NK-92 treated with Interleukin-12 subunit alpha and Interleukin-12 subunit beta, amount 100 ng/mL, for 24 hours (cell line): ENCODE measurements at regions not wholly inside any gene's neighbourhood (a gene's known extent, or its start where the extent isn't known, plus 50 kb on each side); places are given as distances from the start of the nearest gene placed in this dataset.
"Not testable (repeated sequence)": the region's sequence is repeated elsewhere in the genome, so short reads cannot be mapped to it uniquely, and the experiment has no call there.

ENCODE experiments used
- DNase-seq: peaks from one replicate; lab custom pipeline; 2025; lab: John Stamatoyannopoulos, UW

DNA sequence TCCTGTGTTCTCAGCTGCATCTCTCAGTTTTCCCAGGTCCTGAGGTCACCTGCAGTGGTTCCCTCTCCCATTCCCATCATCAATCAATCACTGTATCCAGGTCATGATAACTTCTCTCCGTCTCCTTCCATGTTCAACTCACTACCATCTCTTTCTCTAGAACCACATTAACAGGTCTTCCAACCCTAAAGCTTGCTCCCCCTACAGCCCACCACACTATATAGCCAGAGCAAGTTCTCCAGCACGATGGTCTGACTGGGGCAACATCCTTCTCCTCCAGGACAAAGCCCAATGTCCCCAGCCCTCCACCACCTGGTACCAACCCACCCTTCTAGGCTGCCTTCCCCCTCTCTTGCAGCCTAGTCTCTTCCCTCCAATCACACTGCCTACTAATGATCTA lies 241.6 kb downstream of the CDK5RAP2 start:
- DNase-seq = no peak

DNA sequence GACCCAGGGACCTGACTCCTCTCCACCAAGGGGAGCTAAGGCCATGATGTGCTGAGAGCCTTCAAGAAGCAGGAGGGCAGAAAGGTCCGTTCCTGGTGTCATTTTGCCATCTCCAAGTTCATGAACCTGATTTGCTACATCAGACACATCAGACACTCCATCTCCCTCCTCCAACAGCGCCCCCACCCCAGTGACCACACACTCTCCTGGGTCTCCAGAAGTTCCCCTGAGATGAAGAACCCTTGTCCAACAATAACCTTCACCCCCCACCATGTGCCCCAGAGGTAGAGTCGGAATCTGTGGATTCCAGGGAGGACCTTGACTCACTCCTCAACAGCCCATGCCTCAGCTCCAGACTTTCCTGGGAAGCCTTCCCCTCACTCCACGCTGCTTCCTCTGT lies 242.8 kb downstream of the CDK5RAP2 start:
- no peak for DNase-seq

DNA sequence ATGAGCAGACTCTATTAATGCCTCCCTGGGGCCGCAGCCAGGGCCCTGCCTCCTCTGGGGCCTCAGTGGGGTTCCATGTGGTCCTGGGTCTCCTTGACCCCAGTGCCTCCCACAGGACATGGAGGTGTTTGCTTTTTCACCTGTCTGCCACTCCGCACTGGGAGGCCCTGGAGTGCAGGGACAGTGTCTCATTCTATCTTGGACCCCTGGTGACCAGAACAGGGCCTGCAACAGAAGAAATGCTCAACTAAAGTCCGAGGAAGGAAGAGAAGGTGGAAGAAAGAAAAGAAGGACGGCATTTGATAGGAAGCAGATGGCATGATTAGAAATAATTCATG lies 243.2 kb downstream of the CDK5RAP2 start:
- DNase-seq = no peak

DNA sequence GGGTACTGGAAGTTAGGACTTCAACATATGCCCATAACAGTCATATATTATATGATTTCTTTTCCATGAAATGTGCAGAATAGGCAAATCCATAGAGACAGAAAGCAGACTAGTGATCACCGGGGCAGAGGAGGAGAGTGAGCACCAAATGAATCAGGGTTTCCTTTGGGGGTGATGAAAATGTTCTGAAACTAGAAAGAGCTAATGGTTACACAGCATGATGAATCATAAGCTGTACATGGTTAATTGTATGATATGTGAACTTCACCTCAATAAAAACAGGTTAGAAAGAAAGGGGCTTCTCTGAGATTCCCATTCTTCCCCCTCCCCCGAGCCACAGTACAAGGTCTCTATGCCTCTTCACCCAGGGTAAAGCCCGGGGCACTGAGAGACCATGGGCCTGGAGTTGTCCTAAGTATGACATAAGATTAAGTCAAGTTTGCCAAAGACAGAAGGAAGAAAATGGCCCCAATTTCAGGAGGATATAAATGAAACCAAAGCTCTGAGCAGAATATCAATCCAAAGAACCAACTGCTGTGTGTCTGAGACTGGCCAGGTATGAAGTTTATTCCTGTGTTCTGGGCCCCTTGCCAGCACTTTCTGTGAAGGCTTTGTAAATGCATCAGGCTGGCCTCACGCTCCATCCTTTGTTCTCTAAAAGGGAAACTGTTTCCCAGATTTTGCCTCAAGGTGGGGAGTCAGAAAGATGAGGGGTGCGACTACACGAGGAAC lies 243.8 kb downstream of the CDK5RAP2 start:
- no peak for DNase-seq

DNA sequence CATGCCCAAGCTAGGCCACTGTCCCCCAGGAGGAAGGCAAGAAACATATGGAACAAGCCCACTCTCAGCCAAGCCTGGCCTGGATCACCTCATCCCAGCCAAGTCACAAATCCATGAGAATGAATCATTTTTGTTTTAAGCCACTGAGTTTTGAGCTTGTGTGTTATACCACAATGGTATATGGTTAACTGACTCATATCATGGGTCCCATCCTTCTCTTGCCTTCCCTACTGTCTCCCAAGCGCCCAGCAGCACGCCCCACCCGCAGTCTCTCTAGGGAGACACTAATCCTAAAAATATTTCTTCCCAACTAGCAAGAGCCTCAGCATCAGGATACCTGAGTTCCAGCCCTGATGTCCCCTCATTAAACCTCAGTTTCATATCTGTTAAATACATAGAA lies 248.1 kb downstream of the CDK5RAP2 start:
- DNase-seq = no peak

DNA sequence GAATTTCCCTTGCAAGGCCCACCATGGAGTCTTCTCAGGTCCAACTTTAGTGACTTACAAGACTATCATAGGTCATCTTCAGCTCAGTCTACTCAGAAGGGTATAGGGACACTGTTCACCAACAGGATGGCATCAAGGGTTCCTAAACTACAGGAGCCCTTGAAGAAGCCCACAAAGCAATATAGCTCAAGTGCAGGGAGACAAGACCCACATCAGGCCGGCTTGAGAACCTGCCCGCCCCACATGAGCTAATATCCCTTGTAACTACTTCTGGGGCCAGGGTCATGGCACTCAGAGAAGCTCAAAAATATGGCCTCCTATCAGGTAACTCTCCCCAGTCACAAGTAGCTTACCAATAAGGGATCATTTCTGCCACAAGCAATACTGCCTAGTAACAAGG lies 249.9 kb downstream of the CDK5RAP2 start:
- no peak for DNase-seq

DNA sequence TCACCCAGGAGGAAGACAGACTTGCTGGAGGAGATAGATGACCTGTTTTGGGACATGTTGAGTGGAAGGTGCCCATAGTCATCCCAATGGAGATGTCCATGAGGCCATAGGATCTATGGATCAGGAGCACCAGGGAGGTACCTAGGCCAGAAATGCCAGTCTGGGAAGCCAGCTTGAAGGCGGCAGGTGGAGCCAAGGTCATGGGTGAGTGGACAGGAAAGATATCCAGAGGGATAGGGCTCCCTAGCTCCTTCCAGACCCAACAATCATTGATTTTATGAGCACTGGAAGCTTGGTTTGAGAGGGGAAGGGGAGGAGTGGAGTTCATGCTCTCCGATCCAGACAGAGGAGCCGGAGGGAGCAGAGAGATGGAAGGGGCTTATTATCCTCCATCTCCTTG lies 252.6 kb downstream of the CDK5RAP2 start:
- DNase-seq = no peak

DNA sequence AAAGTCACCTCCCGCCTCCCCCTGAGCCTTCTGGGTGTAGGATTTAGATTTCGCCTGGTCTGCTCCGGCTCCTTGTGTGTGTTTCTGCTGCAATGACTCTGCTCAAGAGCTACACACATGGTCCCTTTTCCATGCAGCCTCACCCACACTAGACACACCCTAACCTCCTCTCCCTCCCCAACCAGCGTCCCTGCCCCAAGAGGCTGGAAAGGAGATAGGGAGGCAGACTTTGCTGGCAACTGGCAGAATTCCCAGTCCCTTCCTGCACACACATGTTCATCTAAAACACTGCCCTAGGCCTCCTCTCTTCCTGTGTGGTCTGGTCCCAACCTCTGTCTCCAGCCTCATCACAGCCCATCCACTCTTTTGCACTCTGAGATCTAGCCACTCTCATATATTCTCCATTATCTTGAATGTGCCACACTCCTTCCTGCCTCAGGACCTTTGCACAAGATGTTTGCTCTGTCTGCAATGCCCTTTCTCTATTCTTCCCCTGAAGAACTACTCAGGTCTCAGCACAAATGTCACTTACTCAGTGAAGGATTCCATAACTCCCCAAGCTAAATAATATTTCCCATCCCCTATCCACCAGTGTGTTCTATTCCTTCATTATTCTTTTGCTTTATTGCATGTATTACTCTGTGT lies 253.8 kb downstream of the CDK5RAP2 start:
- no peak for DNase-seq

DNA sequence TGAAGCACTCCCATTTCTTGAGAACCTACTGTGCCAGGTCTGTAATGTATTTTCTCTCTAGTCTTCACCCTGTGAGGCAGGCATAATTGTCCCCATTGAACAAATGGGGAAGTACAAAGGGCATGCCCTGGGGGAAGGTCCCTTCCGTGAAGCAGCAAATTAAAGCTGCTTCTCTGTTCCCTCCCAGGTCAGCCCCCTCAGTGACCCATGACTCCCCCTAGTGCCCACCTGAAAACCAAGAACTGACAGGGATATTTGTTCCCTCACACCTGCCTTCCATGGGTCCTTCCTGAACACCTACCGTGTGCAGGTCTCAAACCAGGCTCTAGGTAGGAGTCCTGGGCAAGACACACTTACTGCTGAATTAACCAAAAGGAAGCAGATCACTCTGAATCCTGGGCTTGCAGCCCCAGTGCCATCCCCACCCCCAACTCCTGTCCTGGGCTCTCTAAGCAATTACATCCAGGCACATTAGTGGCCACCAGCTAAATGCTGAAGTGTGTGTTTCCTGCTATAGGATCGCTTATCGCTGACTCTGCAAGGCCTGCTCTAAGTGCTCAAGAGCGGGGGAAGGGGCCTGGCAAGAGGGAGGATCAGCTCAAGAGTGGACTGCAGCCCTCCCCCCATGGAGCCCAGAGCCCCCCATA lies 254.8 kb downstream of the CDK5RAP2 start:
- no peak for DNase-seq

DNA sequence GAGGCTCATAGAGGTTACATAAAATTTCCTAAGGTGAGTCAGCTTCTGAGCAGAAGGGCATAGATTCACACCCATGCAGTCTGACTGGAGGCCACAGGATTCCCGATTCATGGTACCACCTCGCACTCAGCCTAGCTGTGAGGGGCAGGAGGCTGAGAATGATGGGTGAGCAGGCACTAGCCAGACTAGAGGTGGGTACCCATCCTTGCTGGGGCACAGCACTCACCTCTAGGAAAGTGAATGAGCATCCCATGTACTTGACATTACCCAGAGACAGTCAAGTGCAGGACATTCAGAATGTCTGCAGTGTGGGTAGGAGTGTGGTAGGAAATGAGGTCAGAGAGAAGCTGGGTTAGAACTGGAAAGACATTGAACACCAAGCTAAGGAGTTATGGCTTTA lies 255.5 kb downstream of the CDK5RAP2 start:
- DNase-seq = no peak

DNA sequence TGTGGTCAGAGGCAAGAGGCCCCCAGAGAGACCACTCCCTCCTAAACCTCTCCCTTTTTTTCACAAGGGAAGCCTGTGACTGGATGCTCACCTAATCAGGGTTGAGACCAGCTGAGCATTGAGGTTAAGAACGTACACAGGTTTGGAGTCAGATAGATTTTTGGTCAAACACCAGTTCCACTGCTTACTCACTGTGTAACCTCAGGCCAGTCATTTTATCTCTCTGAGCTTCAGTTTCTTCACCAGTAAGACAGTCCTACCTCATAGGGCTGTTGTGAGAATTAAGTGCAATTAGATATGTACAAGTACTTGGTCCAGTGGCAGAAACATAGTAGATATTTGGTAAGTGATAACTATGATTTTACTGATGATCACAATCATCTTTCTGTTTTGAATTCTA lies 256.8 kb downstream of the CDK5RAP2 start:
- no peak for DNase-seq

DNA sequence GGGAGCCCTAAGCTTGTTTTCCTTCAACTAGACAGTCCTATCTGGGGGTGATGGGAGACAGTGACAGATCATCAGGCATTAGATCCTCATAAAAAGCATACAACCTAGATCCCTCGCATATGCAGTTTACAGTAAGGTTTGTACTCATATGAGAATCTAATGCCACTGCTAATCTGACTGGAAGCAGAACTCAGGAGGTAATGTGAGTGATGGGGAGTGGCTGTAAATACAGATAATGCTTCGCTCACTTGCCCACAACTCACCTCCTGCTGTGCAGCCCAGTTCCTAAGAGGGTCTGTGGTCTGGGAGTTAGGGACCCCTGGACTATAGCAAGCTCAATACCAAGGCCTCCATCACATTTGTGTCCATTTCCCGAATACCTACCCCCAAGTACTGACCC lies 260.5 kb downstream of the CDK5RAP2 start:
- DNase-seq = no peak

DNA sequence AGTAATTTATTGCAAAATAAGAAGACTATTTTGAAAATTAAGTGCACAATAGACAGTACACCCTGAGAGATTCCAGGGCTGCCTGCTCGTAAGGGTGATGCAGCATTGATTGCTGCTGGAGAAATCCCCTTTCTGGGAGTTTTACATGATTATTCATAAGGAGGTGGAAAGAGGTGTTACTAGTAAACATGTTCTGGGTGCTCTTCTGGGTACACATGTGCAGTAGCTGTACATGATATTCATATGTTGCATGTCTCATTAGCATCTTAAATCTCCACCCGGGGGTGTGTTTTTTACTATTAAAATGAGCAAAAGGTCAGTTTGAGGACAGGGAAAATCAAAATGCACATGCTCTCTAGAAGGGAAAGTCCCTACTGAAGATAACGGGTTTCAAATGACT lies 264.8 kb downstream of the CDK5RAP2 start:
- DNase-seq = no peak

DNA sequence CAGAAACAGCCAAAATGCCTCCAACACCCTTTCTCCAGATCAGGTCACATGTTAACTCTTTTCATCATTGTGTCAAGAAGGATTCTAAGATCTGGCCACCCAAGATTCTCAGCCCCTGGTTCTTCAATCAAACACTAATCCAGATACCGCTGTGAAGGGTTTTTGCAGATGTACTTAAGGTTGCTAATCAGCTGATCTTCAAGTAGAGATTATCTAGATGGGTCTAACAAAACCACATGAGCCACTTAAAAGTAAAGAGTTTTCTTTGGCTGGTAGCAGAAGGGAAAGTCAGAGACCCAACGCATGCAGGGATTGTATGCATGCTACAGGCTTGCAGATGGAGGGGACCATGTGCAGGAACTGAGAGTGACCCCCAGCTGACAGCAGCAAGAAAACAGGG lies 267.9 kb downstream of the CDK5RAP2 start:
- DNase-seq = no peak

DNA sequence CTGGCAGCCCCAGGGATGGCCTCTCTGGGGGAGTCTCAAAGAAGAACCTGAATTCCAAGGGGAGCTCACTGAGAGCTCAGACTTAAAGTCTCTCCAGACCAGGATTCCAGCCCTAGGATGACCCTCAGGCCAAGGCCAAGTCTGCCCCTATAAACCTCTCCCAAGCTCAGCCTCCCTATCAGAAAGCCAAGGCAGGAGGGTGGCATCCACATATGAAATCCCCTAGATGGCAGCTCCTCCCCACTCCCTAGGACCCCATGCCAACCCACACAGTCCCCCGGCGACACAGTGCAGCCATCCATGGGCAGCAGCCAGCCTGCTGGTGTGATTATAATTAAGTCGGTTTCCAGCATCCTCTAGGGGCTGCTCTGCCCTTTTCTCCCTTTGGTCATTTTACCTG lies 269.9 kb downstream of the CDK5RAP2 start:
- no peak for DNase-seq

DNA sequence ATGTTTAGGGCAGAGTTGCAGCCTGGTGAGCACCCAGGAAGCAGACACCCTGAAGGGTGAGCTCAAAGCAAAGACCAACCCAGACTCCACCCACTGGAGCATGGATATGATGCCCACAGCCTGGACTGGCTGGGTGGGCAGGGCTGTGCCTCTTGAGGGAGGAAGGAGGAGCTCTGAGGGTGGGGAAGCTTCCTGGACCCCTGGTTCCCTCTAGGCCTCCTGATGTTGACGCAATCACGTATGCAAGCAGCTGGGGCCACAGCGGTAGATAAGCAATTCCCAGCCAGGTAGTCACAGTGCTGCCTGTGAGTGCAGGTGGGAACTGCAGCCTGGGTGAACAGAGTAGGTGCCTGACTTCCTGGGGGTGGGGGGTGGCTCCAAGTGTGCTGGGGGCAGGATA lies 271.5 kb downstream of the CDK5RAP2 start:
- no peak for DNase-seq

DNA sequence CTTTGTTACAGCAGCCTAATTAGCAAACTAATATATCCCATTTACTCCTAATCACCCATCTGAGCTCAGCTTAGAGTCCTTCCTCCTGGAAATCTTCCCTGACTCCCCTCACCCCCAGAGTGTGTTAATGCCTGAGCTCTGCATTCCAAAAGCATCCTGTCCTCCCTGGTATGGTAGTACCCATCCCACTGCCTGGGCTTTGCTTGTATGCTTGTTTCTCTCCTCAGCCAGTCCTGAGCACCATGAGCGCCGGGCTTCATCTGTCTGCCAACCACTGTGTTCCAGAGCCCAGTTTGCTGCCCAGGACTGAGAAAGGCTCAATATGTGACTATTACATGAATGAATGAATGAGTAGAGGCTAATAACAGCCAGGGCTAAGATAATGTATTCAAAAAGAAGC lies 272.4 kb downstream of the CDK5RAP2 start:
- no peak for DNase-seq

DNA sequence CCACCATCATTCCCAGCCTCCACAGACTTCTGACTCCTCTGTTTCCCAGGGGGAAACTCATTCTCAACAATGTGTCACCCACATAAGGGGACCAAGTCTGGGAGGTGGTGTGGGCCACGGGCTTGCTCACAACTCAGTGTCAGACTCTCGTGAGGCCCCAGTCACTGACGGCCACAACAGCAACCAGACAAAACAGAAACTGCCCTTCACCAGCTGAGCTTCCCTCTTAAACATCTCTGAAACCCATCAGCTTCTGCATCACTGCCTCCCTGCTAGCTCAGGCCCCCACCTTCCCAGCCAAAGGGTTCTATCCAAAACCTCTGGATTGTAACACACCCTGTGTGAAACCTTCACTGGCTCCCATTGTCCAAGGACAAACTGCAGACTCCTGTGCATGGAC lies 273.4 kb downstream of the CDK5RAP2 start:
- no peak for DNase-seq

DNA sequence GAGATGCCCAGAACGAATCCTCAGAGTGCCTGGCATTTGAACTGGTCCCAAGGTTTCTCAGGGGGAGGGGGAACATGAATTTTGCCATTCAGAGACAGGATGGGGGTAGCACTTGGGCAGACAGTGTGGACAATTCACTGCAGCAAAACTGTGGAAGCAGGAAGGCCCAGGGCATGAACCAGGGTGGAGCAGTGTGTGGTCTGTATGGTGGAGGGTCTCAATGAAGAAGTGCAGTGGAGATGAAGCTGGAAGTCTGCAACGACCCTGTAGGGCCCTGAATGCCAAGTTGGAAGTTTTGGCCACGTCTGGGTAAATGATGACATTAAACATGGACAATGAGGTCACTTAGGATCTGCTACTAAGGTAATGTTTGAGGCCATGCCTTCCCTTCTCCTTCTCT lies 273.9 kb downstream of the CDK5RAP2 start:
- DNase-seq = no peak

DNA sequence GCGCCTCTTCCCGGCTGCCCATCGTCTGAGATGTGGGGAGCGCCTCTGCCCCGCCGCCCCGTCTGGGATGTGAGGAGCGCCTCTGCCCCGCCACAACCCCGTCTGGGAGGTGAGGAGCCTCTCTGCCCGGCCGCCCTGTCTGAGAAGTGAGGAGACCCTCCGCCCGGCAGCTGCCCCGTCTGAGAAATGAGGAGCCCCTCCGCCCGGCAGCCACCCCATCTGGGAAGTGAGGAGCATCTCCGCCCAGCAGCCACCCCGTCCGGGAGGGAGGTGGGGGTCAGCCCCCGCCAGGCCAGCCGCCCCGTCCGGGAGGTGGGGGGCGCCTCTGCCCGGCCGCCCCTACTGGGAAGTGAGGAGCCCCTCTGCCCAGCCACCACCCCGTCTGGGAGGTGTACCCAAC lies 275.1 kb downstream of the CDK5RAP2 start:
- DNase-seq = not testable (repeated sequence)

DNA sequence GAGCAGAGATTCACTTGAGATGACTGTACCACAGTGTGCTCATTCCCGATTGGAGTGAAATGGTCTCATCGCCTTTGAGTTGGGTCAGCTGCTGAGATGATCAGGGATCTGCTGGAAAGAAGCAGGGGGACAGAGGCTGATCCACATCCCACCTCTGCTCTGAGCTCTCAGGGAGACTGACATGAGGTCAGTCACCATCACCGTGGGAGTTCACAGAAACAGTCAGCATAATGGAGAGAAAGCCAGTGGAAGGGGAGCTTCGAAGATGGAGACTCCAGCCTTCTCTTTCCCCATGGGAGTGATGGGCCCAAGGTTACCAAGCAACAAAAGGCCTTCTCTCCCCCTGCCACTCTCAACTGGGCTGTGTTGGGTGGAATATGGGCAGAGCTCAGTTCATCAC lies 276.4 kb downstream of the CDK5RAP2 start:
- no peak for DNase-seq

DNA sequence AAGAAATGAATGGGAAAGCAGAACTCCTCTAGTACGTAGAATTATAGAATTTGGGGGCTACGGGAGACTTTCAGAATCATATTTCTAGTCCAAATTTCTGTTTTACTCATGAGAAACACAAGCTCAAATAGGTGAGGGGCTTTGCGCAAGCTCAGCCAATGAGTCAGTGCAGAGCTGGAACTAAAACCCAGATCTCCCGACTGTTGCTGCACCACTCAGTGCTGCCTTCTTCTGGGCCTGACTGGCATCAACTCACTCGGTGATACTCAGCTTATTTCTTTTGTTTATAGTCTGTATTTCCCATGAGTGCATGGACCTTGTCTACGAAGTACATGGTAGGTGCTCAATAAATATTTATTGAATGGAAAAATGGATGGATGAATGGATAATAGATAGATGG lies 280.2 kb downstream of the CDK5RAP2 start:
- no peak for DNase-seq

DNA sequence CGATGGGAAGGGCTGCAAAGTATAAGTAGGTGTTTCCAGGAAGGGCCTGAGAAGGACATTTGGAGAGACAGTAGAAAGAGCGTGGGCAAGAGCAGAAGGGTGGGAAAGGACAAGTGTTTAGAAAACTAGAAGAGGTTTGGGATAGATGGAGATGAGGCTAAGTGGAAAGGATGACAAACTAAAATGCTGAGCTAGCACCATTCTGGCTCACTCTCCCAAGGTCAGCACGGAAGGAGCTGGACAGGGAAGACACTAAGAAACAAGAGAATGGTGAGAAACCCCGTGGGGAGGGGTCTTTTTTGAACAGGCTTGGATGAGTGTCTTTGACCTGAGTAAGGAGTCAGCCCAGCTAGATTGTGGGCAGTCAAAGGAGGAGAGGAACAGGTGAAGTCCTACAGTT lies 286.0 kb downstream of the CDK5RAP2 start:
- no peak for DNase-seq

DNA sequence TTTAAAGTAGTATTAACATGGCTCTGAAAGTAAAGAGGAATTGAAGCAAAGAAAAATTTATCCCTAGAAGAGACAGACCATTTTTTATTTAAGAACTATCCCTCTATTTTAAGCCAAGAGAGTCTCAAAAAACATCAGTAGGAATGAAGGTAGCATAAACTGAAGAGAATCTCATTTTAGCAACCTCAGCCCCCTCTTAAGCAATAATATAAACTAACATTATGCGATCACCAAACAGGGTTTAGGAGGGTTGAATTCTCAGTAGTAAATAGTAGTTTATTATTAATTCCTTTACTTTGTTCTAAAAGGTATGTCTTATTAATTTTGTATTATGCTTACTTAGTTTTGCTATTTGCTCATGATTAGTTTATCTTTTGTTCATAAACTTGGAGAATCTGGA lies 287.4 kb downstream of the CDK5RAP2 start:
- no peak for DNase-seq
